Subcutaneous abdominal adipose tissue (tissue), 5 donors: ENCODE measurements at regions not wholly inside any gene's neighbourhood (a gene's known extent, or its start where the extent isn't known, plus 50 kb on each side); places are given as distances from the start of the nearest gene placed in this dataset.

Experiments used
- H3K27ac ChIP-seq: one replicate; pipeline ENCODE4 v1.7.0; 2013; ENCODE audit warnings: low read depth, mild to moderate bottlenecking, inconsistent platforms, low read length, moderate library complexity
- H3K27me3 ChIP-seq, 5 donors: one replicate each; pipeline ENCODE4 v1.7.0; 2013; ENCODE audit warnings: low read length in 5 of 5, inconsistent platforms in 1 of 5; ENCODE audit not compliant: control insufficient read depth in 5 of 5, insufficient read depth in 4 of 5
- H3K36me3 ChIP-seq, 5 donors: one replicate each; pipeline ENCODE4 v1.7.0; 2013; ENCODE audit warnings: low read length in 5 of 5; ENCODE audit not compliant: control insufficient read depth in 5 of 5, insufficient read depth in 5 of 5
- H3K4me1 ChIP-seq, 5 donors: one replicate each; pipeline ENCODE4 v1.7.0; 2013; ENCODE audit warnings: low read length in 5 of 5, mild to moderate bottlenecking in 3 of 5, moderate library complexity in 1 of 5; ENCODE audit not compliant: control insufficient read depth in 5 of 5, insufficient read depth in 5 of 5
- H3K4me3 ChIP-seq, 5 donors: one replicate each; pipeline ENCODE4 v1.7.0; 2013; ENCODE audit warnings: low read length in 5 of 5, low read depth in 1 of 5
- H3K9ac ChIP-seq, 5 donors: one replicate each; pipeline ENCODE4 v1.7.0; 2013; ENCODE audit warnings: low read length in 5 of 5, mild to moderate bottlenecking in 4 of 5, moderate library complexity in 3 of 5
- H3K9me3 ChIP-seq, 5 donors: one replicate each; pipeline ENCODE4 v1.7.0; 2013; ENCODE audit warnings: low read length in 5 of 5; ENCODE audit not compliant: control insufficient read depth in 5 of 5
- donor health status: healthy.
- donor health status: healthy.
- donor health status: healthy.
- donor health status: healthy.
- donor health status: healthy.

DNA sequence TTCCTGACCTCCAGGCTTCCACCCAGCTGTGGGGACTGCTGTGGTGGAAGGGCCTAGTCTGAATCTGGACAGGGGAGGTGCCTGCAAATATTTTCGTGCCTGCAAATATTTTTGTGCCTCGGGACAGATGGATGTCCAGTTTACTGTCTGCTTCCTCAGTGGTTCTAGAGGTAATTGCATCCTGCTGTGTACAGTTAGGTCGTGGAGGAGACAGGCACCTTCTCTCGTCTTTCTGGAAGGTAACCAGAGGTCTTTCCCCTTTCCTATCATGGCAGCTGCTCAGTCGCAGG lies 53.8 kb upstream of the TINAGL1 start:
- no peak overlapping the region for H3K27ac ChIP-seq
- peaks cover 2 to 17% (median 12%) of the 10 kb centered on the region in 5 donors for H3K4me1 ChIP-seq
- H3K9ac ChIP-seq: no peak overlapping the region
- no peaks in the 10 kb centered on the region for H3K36me3 ChIP-seq
- H3K9me3 ChIP-seq: peaks cover 0 to 5% (median 0%) of the 10 kb centered on the region in 5 donors
- H3K4me3 ChIP-seq: no peak overlapping the region
- H3K27me3 ChIP-seq: no peaks in the 10 kb centered on the region

DNA sequence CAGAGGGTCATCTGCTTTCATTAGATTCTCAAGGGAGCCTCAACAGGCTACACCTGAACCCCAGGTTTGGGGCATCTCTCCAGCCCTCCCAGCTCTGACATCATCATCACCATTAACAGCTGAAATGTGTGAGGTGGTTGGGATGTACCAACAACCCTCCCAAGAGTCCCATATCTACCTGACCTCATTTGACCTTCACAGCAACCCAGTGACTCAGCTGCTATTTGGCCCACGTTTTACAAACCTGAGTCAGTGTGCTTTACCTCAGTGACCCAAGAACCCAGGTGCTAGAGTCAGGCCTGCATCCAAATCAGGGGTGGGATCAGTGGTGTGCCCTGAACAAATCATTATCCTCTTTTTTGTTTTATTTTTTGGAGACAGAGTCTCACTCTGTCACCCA lies 53.3 kb upstream of the TINAGL1 start:
- no peaks in the 10 kb centered on the region for H3K36me3 ChIP-seq
- H3K4me3 ChIP-seq: no peak overlapping the region
- peaks cover 0 to 5% (median 0%) of the 10 kb centered on the region in 5 donors for H3K9me3 ChIP-seq
- H3K27me3 ChIP-seq: no peaks in the 10 kb centered on the region
- H3K4me1 ChIP-seq: peaks cover 2 to 17% (median 12%) of the 10 kb centered on the region in 5 donors
- no peak overlapping the region for H3K9ac ChIP-seq
- no peak overlapping the region for H3K27ac ChIP-seq

DNA sequence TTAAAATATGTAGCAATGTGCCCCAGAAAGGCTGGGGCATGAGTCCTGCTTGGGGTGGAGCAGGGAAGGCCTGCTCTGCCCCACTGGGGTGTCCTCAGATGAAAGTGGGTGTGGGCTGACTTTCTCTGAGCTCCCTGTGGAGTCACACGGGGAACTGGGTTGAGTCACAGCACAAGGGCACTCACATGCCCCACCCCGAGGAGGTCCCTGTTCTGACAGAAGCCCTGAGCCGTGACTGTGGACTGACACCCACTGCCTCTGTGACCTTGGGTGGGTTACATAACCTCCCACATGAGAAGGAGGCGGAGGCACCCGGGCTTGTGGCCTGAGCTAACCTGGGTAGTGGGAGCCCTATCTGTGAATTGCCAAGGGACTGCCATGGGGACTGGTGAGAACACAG lies 52.5 kb upstream of the TINAGL1 start:
- Histone ChIP-seq H3K4me1 (peaks cover 2 to 17% (median 12%) of the 10 kb centered on the region in 5 donors), H3K27me3 (no peaks in the 10 kb centered on the region), H3K4me3 (no peak overlapping the region), H3K9ac (no peak overlapping the region), H3K36me3 (no peaks in the 10 kb centered on the region), H3K9me3 (peaks cover 0 to 5% (median 0%) of the 10 kb centered on the region in 5 donors), H3K27ac (peak overlapping the region; percentile 23)

- H3K4me1 ChIP-seq: peaks cover 2 to 17% (median 12%) of the 10 kb centered on the region in 5 donors
- no peak overlapping the region for H3K4me3 ChIP-seq
- H3K27ac ChIP-seq: peak overlapping the region; percentile 23
- no peaks in the 10 kb centered on the region for H3K27me3 ChIP-seq
- H3K36me3 ChIP-seq: no peaks in the 10 kb centered on the region
- H3K9ac ChIP-seq: no peak overlapping the region
- peaks cover 0 to 4% (median 0%) of the 10 kb centered on the region in 5 donors for H3K9me3 ChIP-seq
Observed at GRCh38 chr1:31524186-31524901, 52.0 kb upstream of the TINAGL1 start.
